Stimulated activated CD4-positive, alpha-beta T cell treated with anti-CD3 and anti-CD28 coated beads, TNF-alpha, amount 100 ng/mL, for 24 hours (primary cell): ENCODE measurements at regions not wholly inside any gene's neighbourhood (a gene's known extent, or its start where the extent isn't known, plus 50 kb on each side); places are given as distances from the start of the nearest gene placed in this dataset.

Experiments
- DNase-seq, 3 experiments: peaks; one replicate each; pipeline ENCODE4 v3.0.0-alpha.2; 2020; ENCODE audit warnings: low read depth in 3 of 3

- DNase-seq = no peak
These were observed 142.8 kb downstream of the CD8B2 start for GRCh38 chr2:106629981-106630380.

- DNase-seq = no peak
These were observed 144.1 kb downstream of the CD8B2 start for GRCh38 chr2:106631281-106631680.

DNA sequence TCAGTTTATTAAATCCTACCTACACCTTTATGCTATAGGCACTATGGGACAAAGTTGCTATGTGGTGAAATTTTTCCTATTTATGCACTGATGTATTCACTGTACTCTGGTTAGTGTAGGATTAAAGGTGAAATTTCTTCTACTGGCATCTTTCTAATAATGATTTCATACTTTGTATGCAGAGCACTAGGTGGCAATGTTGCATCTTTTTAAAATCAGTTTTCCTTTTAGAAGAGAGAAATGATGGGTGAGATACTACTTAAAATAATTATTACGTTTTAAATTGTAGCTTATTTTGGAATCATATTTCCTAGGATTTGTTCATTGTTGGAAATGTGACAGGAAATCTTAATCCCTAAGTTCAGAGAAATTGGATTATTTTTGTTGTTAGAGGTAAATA lies 150.9 kb downstream of the CD8B2 start:
- DNase-seq = no peak

GRCh38 chr2:106638580-106638979 lies 151.4 kb downstream of the CD8B2 start:
- DNase-seq = no peak

GRCh38 chr2:106642679-106643078 lies 155.5 kb downstream of the CD8B2 start:
- no peak for DNase-seq

- no peak for DNase-seq
These were observed 157.5 kb downstream of the CD8B2 start for GRCh38 chr2:106644623-106645022.

DNA sequence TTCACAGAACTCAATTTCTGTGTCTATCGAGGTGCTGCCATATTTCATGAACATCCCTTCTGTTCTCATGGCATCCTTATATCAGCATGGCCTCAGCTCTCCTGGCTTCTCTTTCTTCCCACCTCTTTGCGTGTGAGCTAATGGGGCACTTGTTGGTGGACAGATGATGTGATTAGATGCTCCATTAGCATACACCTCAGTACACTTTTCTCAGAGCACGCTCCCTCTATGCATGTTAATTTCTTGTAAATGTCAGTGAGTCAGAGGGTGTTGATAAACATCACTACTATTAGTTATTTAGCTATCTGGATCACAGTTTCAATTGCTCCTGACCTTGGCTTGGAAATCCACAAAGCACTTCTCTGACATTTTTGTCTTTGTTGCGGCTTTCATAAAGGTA lies 159.4 kb downstream of the CD8B2 start:
- DNase-seq = no peak

- no peak for DNase-seq
These were observed 162.1 kb downstream of the CD8B2 start for GRCh38 chr2:106649306-106649705.

DNA sequence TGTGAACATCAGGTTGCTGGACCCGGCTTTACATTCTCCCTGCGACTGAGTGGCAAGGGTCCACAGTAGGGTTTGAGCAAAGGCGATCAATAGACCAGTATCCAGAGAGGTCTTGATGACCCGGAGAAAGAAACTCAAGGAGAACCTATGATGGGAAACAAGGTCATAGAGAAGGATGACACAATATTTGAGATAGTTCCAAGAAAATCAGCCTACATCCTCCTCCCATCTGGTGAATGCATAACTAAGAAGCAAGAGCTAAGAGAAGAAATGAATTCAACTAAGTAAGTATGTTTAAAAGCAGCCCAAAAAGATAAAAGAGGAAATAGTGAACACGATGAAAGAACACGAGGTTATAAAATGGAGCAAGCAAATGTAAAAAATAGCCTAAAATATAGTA lies 166.3 kb downstream of the CD8B2 start:
- no peak for DNase-seq

GRCh38 chr2:106658616-106659015 lies 171.5 kb downstream of the CD8B2 start:
- DNase-seq = no peak

DNA sequence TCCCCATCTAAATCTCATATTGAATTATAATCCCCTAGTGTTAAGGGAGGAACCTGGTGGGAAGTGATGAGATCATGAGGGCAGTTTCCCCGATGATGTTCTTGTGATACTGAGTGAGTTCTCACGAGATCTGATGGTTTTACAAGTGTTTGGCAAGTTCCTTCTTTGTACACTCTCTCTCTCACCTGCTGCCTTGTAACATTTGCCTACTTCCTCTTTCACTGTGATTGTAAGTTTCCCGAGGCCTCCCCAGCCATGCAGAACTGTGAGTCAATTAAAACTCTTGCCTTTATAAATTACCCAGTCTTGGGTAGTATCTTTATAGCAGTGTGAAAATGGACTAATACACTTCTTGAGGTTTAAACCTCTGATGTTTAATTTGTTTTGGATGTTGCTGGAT lies 177.5 kb downstream of the CD8B2 start:
- no peak for DNase-seq

DNA sequence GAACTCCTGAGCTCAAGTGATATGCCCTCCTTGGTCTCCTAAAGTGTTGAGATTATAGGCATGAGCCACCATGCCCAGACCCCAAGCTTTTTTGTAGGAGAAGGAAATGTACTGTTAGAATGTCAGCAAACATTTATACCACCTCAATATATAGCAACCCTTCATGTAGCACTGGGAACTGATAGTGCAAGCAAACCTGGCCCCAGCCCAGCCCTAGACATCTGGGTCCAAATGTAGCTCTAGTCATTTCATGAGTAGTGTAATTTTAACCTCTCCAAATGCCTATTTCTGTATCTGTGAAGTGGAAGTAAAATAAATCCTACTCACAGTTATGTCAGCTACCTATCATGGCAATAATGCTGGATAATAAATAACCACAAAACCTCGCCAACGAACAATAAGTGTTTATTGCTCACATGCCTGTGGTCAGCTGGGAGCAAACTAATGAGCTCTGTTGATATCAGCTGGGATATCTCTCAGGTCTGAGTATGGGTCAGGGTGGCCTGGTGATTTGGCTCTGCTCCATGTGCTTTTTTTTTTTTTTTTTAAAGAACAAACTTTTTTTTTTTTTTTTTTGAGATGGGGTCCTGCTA lies 180.4 kb downstream of the CD8B2 start:
- DNase-seq = no peak

DNA sequence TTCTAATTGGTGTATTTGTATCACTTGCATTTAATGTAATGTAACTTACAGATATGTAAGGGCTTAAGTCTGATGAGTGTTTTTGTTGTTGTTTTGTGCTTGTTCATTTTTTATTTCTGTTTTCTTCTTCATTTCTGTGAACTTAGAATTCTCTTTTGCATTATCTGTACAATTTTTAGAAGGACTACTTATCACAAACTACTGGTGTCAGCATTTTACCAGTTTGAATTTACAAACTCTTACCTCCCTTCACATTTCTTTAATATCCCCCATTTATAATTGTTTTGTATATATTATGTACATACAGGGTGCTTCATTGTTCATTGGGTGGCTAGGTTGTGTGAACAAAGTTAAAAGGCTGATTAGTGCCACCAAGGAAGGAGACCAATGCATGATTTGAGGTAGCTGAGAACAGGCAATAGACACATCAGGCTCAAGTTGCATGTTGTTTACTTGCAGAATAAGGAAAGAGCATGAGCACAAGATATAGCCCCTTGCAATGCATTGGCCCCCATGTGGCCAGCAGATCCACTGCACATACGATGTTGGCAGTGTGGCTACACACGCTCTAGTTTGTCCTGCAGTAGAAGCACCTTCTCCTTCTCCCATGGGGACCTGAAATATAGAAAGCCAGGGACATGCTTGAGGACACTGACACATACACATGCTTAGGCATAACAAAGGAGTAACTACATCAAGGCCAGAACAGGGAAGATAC lies 198.2 kb downstream of the CD8B2 start:
- DNase-seq = no peak

DNA sequence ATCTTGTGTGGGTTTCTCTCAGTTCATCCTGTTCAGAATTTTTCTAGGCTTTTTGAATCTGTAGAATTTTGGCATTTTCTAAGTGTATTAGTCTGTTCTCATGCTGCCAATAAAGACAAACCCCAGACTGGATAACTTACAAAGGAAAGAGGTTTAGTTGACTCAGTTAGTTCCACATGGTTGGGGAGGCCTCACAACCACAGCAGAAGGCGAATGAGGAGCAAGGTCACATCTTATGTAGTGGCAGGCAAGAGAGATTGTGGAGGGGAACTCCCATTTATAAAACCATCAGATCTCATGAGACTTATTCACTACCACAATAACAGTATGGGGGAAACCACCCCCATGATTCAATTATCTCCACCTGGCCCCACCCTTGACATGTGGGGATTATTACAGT lies 199.2 kb downstream of the ST6GAL2 start:
- DNase-seq = no peak

- no peak for DNase-seq
These were observed 190.9 kb downstream of the ST6GAL2 start for GRCh38 chr2:106694964-106695470.

DNA sequence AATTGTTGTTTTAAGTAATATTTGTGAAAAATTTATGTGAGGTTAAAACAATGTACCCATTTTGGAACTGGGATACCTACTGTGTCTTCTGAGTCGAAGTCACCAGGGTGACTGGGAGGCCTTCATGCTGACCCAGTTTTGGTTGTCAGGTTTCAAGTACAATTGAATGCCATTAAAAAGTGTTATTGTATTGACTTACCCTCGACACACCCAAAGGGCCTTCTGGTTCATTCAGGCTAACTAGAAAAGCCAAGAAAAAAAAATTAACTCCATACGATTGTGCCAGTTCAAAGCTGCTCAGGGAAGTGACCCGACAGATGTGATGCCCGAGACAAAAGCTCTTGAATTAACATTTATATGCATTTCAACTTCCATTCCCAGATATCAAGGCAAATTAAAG lies 190.0 kb downstream of the ST6GAL2 start:
- no peak for DNase-seq

DNA sequence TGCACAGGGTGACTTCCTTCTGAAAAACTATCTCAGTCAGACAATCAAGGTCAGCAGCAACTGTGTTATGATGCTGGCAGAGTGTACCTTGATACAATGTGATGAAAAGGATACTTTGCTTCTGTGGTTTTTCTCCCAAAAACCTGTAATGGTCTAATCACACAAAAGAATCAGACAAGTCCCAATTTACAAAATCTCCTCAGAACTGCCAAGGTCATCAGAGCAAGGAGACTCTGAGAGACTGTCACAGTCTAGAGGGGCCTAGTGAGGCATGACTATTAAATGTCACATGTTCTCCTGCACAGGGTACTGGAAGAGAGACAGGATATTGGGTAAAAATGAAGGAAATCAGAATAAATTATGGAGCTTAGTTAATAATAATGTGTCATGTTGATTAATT lies 185.4 kb downstream of the ST6GAL2 start:
- DNase-seq = no peak

GRCh38 chr2:106701203-106702022 lies 184.6 kb downstream of the ST6GAL2 start:
- no peak for DNase-seq

GRCh38 chr2:106703161-106703560 lies 182.8 kb downstream of the ST6GAL2 start:
- no peak for DNase-seq

DNA sequence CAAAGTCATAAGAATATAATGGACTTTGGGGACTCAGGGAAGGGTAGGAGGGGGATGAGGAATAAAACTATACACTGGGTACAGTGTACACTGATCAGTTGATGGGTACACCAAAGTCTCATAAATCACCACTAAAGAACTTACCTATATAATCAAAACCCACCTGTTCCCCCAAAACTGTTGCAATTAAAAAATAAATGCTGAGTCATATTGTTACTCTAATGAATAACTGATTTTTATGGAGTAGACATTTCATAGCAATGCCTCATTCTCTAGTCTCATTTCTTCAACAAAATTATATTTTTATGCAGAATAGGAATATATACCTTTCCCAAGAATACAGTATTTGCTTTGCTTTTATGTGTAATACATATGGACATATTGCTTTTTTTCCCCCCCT lies 181.2 kb downstream of the ST6GAL2 start:
- DNase-seq = no peak

GRCh38 chr2:106705877-106706276 lies 180.1 kb downstream of the ST6GAL2 start:
- DNase-seq = no peak

DNA sequence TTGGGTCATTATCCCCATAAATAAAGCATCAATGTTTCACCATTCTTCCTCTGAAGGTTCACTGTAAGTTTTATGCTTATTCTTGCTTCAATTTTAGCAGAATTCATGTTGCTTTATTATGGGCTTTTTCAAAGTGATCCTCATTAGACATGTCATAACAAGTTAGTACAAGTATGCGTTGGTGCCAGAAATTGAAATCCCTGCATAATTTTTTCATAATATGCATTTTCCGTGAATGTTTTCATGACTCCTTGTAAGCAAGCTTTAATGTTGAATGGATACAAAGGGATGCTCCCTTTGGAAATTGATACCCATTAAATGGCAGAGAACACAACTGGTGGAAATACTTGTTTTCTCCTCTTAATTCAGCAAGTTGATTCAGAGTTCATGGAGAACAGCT lies 179.7 kb downstream of the ST6GAL2 start:
- no peak for DNase-seq

DNA sequence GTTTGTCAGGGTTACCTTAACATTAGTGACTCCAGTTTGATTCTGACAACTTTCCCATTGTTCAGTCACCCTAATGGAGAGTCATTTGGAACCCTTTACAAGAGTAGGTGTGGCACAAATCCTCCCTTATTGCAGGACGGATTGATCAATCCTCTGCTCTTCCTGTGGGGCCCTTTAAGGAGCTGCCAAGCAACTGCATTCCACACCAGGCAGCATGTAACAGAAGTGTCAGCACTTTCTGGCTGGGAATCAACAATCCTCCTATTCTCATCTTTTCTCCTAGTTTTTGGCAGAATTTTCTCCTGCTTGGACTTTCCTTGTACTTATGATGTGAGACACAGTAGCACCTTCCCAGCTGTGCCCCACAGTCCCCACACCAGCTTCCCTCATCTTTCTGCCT lies 177.8 kb downstream of the ST6GAL2 start:
- no peak for DNase-seq
